LoVo (cell line): ENCODE measurements at regions not wholly inside any gene's neighbourhood (a gene's known extent, or its start where the extent isn't known, plus 50 kb on each side); places are given as distances from the start of the nearest gene placed in this dataset.
A peak's percentile ranks its signal among the peaks of the same experiment; 100 is the strongest.
"Not testable (repeated sequence)": the region's sequence is repeated elsewhere in the genome, so short reads cannot be mapped to it uniquely, and the experiment has no call there.

Experiments
- DNase-seq: peaks from one replicate; pipeline ENCODE4 v3.0.0-alpha.2; 2016; ENCODE audit warnings: low spot score

- DNase-seq = no peak
These were observed 766.9 kb upstream of the ADGRL4 start for GRCh38 chr1:79773385-79773784.

- DNase-seq = no peak
These were observed 755.9 kb upstream of the ADGRL4 start for GRCh38 chr1:79762461-79762860.

- DNase-seq = no peak
These were observed 754.0 kb upstream of the ADGRL4 start for GRCh38 chr1:79760531-79760930.

- DNase-seq = no peak
These were observed 743.1 kb upstream of the ADGRL4 start for GRCh38 chr1:79749607-79750006.

- peak; percentile 33 for DNase-seq
These were observed 739.4 kb upstream of the ADGRL4 start for GRCh38 chr1:79745929-79746328.

- DNase-seq = no peak
These were observed 738.2 kb upstream of the ADGRL4 start for GRCh38 chr1:79744746-79745145.

- DNase-seq = no peak
These were observed 735.3 kb upstream of the ADGRL4 start for GRCh38 chr1:79741720-79742421.

- no peak for DNase-seq
These were observed 731.6 kb upstream of the ADGRL4 start for GRCh38 chr1:79738101-79738500.

- DNase-seq = no peak
These were observed 730.7 kb upstream of the ADGRL4 start for GRCh38 chr1:79737193-79737592.

GRCh38 chr1:79732950-79733349, 726.4 kb upstream of the ADGRL4 start:
- no peak for DNase-seq

- no peak for DNase-seq
These were observed 720.4 kb upstream of the ADGRL4 start for GRCh38 chr1:79726911-79727310.

- no peak for DNase-seq
These were observed 719.8 kb upstream of the ADGRL4 start for GRCh38 chr1:79726321-79726720.

- DNase-seq = no peak
These were observed 709.9 kb upstream of the ADGRL4 start for GRCh38 chr1:79716447-79716846.

- no peak for DNase-seq
These were observed 708.1 kb upstream of the ADGRL4 start for GRCh38 chr1:79714664-79715063.

- DNase-seq = no peak
These were observed 704.5 kb upstream of the ADGRL4 start for GRCh38 chr1:79711001-79711431.

- DNase-seq = no peak
These were observed 702.2 kb upstream of the ADGRL4 start for GRCh38 chr1:79708646-79709265.

GRCh38 chr1:79705218-79705617, 698.7 kb upstream of the ADGRL4 start:
- DNase-seq = no peak

- DNase-seq = no peak
These were observed 697.5 kb upstream of the ADGRL4 start for GRCh38 chr1:79704067-79704466.

GRCh38 chr1:79702336-79702999, 695.9 kb upstream of the ADGRL4 start:
- not testable (repeated sequence) for DNase-seq

GRCh38 chr1:79695138-79695537, 688.6 kb upstream of the ADGRL4 start:
- DNase-seq = no peak

- no peak for DNase-seq
These were observed 687.7 kb upstream of the ADGRL4 start for GRCh38 chr1:79694241-79694640.

- no peak for DNase-seq
These were observed 687.0 kb upstream of the ADGRL4 start for GRCh38 chr1:79693441-79694114.

GRCh38 chr1:79692519-79692918, 686.0 kb upstream of the ADGRL4 start:
- DNase-seq = no peak
